Panc1 (cell line): ENCODE measurements at regions not wholly inside any gene's neighbourhood (a gene's known extent, or its start where the extent isn't known, plus 50 kb on each side); places are given as distances from the start of the nearest gene placed in this dataset.

Experiments used
- ATAC-seq: fragments of 200-7000 bp; cut with Tn5 transposase; 2 replicates; pipeline ENCODE4 v1.9.1; 2020; ENCODE audit warnings: mild to moderate bottlenecking, moderate library complexity
- BruUV-seq: library from RNA; stranded (reverse); fragments of 400-500 nt; replicated peaks from 2 replicates; lab custom pipeline; 2021; lab: Mats Ljungman, UMichigan
- CTCF ChIA-PET: fragments of 300-600 bp; sonication (Branson Sonifier 250); formaldehyde crosslinking; loops from one replicate; lab custom pipeline; 2022; ENCODE audit warnings: antibody characterized with exemption; lab: Charles Lee
- POLR2A ChIA-PET: fragments of 300-600 bp; sonication (Branson Sonifier 250); formaldehyde crosslinking; loops from one replicate; lab custom pipeline; 2022; ENCODE audit warnings: antibody characterized with exemption; lab: Charles Lee
- DNase-seq: peaks from one replicate; pipeline ENCODE4 v3.0.0-alpha.2; 2010; ENCODE audit warnings: low read depth, low spot score
- H3K27ac ChIP-seq: 2 replicates; pipeline ENCODE4 v1.5.1; 2011; ENCODE audit warnings: mild to moderate bottlenecking, low read length, inconsistent platforms
- H3K27me3 ChIP-seq: fragments of 200-500 bp; sonication (Bioruptor generic); 2 replicates; pipeline ENCODE4 v1.6.0; 2014; ENCODE audit warnings: low read length, inconsistent platforms; ENCODE audit not compliant: control insufficient read depth, insufficient read depth
- H3K36me3 ChIP-seq: fragments of 200-500 bp; sonication (Bioruptor generic); 2 replicates; pipeline ENCODE4 v1.5.1; 2014; ENCODE audit warnings: inconsistent platforms, mild to moderate bottlenecking, low read length, moderate library complexity; ENCODE audit not compliant: control insufficient read depth, insufficient read depth
- H3K4me1 ChIP-seq: 2 replicates; pipeline ENCODE4 v1.5.1; 2011; ENCODE audit warnings: inconsistent platforms, mild to moderate bottlenecking, low read length, moderate library complexity; ENCODE audit not compliant: control insufficient read depth, insufficient read depth
- H3K4me3 ChIP-seq, 2 experiments: 2 replicates each; pipeline ENCODE4 v1.5.1; 2011 to 2012; ENCODE audit warnings: low read depth in 2 of 2, low read length in 2 of 2, mild to moderate bottlenecking in 2 of 2, inconsistent platforms in 1 of 2, moderate library complexity in 1 of 2
- H3K9me3 ChIP-seq: fragments of 200-500 bp; sonication (Bioruptor generic); 2 replicates; pipeline ENCODE4 v1.5.1; 2014; ENCODE audit warnings: low read depth, mild to moderate bottlenecking, inconsistent platforms, low read length, moderate library complexity; ENCODE audit not compliant: control insufficient read depth, insufficient read depth
- CTCF ChIP-seq: fragments of 450-650 bp; IDR thresholded peaks from 2 replicates; pipeline ENCODE4 v1.5.1; 2017; ENCODE audit warnings: mild to moderate bottlenecking
- POLR2AphosphoS5 ChIP-seq: IDR thresholded peaks from 2 replicates; pipeline ENCODE4 v1.6.1; 2012; ENCODE audit warnings: mild to moderate bottlenecking, low read depth, low read length, moderate library complexity
- REST ChIP-seq, 2 experiments: IDR thresholded peaks; 2 replicates each; pipeline ENCODE4 v1.6.1; 2011 to 2012; ENCODE audit warnings: low read depth in 2 of 2, control low read depth in 1 of 2, low read length in 1 of 2, mild to moderate bottlenecking in 1 of 2, moderate library complexity in 1 of 2; ENCODE audit not compliant: insufficient read depth in 1 of 2
- SIN3A ChIP-seq: IDR thresholded peaks from 2 replicates; pipeline ENCODE4 v1.6.1; 2012; ENCODE audit warnings: low read depth, mild to moderate bottlenecking, low read length, moderate library complexity, borderline replicate concordance; ENCODE audit not compliant: insufficient read depth
- TCF7L2 ChIP-seq: IDR thresholded peaks from 2 replicates; pipeline ENCODE4 v1.6.1; 2011; ENCODE audit warnings: mild to moderate bottlenecking, low read depth, low read length, inconsistent platforms
- in situ Hi-C: cut with HindIII; loops from 2 replicates; pipeline ENCODE4 v1.10.0; 2016; ENCODE audit warnings: low sequenced_read_pairs, low pct_unique_long_range_greater_than_20kb
- intact Hi-C: fragments of 100-400 bp; cut with micrococcal nuclease; formaldehyde crosslinking; loops from one replicate; pipeline ENCODE4 v1.10.0; 2022; ENCODE audit not compliant: unreplicated experiment

GRCh38 chr13:92972751-92973150 is 253.9 kb upstream of the GPC6 start:
- DNase-seq: no peak
- no peak for TF ChIP-seq REST (IDR thresholded peaks at IDR 0.05; ENCODE audit: insufficient read depth in 1 of 2, low read depth in 2 of 2, low read length in 1 of 2)
- TF ChIP-seq SIN3A: no peak
- no peak for TF ChIP-seq CTCF
- TF ChIP-seq TCF7L2: no peak
- Histone ChIP-seq H3K27me3 (no peaks in the 10 kb centered on the region), H3K9me3 (no peaks in the 10 kb centered on the region), H3K4me1 (no peaks in the 10 kb centered on the region), H3K4me3 (no peak overlapping the region), H3K27ac (no peak overlapping the region), H3K36me3 (no peaks in the 10 kb centered on the region)
- intact Hi-C loops (no loop called here), in situ Hi-C loops (no loop called here)
- BruUV-seq: no TSS peak
- CTCF ChIA-PET: no interaction called here
- no peak for ATAC-seq
- POLR2A ChIA-PET: no interaction called here

GRCh38 chr13:92974905-92975429 is 251.6 kb upstream of the GPC6 start:
- ATAC-seq: no peak
- in situ Hi-C loops: no loop called here
- POLR2A ChIA-PET: no interaction called here

GRCh38 chr13:92976657-92977056 is 249.9 kb upstream of the GPC6 start:
- no peak overlapping the region for H3K4me3 ChIP-seq
- no peak for ATAC-seq
- POLR2A ChIA-PET: no interaction called here
- no peaks in the 10 kb centered on the region for H3K4me1 ChIP-seq
- no peaks in the 10 kb centered on the region for H3K36me3 ChIP-seq
- in situ Hi-C loops: no loop called here
- CTCF ChIA-PET: no interaction called here
- no peak for DNase-seq
- TF ChIP-seq CTCF (no peak), POLR2AphosphoS5 (no peak)
- H3K9me3 ChIP-seq: no peaks in the 10 kb centered on the region
- intact Hi-C loops: no loop called here
- H3K27ac ChIP-seq: no peak overlapping the region
- BruUV-seq: no TSS peak
- H3K27me3 ChIP-seq: no peaks in the 10 kb centered on the region

More at GRCh38 chr13:92974905-92975429, 251.6 kb upstream of the GPC6 start:
- Histone ChIP-seq H3K36me3 (no peaks in the 10 kb centered on the region), H3K4me1 (no peaks in the 10 kb centered on the region), H3K27me3 (no peaks in the 10 kb centered on the region), H3K4me3 (no peak overlapping the region), H3K27ac (no peak overlapping the region), H3K9me3 (no peaks in the 10 kb centered on the region)
- CTCF ChIA-PET: no interaction called here
- DNase-seq: no peak
- intact Hi-C loops: no loop called here
- no peak for TF ChIP-seq POLR2AphosphoS5
- BruUV-seq: no TSS peak
